GM18951 (cell line): ENCODE measurements at regions not wholly inside any gene's neighbourhood (a gene's known extent, or its start where the extent isn't known, plus 50 kb on each side); places are given as distances from the start of the nearest gene placed in this dataset.
"Not testable (repeated sequence)": the region's sequence is repeated elsewhere in the genome, so short reads cannot be mapped to it uniquely, and the experiment has no call there.

Experiments
- POLR2A ChIP-seq: IDR thresholded peaks from 4 replicates; pipeline ENCODE4 v1.6.1; 2011; ENCODE audit warnings: mild to moderate bottlenecking; ENCODE audit not compliant: insufficient read length, insufficient read depth; ENCODE audit errors: extremely low read depth
- in situ Hi-C: fragments of 300-500 bp; cut with MboI; formaldehyde crosslinking; loops from one replicate; pipeline ENCODE4 v1.12.0; 2022; ENCODE audit warnings: low sequenced_read_pairs, mixed read lengths, inconsistent platforms; ENCODE audit not compliant: unreplicated experiment

GRCh38 chr7:16267953-16268820 lies 153.2 kb downstream of the CRPPA start:
- TF ChIP-seq POLR2A = no peak
- in situ Hi-C loops = no loop called here

DNA sequence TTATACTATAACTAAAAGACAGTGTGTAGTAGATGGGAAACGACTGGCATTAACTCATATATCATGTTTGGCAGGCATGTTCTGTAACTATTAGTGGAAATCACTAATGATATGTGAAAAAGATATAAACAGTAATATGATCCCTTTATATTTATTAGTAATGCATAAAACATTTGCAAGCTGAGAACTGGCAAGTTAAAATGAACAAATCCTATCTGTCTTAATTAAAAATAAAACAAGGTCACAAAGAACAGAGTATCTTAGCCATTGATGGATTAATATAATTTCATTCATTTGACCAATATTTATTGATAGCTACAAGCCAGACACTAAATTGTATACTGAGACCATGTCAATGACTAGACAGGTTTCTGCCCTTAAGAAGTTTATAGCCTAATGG lies 154.5 kb downstream of the CRPPA start:
- TF ChIP-seq POLR2A = no peak
- in situ Hi-C loops = no loop called here

GRCh38 chr7:16266470-16266869 lies 154.9 kb downstream of the CRPPA start:
- in situ Hi-C loops = not testable (repeated sequence)

GRCh38 chr7:16265863-16266458 lies 155.4 kb downstream of the CRPPA start:
- TF ChIP-seq POLR2A = no peak
- in situ Hi-C loops = no loop called here

GRCh38 chr7:16264823-16265804 lies 156.2 kb downstream of the CRPPA start:
- TF ChIP-seq POLR2A = no peak
- in situ Hi-C loops = no loop called here

DNA sequence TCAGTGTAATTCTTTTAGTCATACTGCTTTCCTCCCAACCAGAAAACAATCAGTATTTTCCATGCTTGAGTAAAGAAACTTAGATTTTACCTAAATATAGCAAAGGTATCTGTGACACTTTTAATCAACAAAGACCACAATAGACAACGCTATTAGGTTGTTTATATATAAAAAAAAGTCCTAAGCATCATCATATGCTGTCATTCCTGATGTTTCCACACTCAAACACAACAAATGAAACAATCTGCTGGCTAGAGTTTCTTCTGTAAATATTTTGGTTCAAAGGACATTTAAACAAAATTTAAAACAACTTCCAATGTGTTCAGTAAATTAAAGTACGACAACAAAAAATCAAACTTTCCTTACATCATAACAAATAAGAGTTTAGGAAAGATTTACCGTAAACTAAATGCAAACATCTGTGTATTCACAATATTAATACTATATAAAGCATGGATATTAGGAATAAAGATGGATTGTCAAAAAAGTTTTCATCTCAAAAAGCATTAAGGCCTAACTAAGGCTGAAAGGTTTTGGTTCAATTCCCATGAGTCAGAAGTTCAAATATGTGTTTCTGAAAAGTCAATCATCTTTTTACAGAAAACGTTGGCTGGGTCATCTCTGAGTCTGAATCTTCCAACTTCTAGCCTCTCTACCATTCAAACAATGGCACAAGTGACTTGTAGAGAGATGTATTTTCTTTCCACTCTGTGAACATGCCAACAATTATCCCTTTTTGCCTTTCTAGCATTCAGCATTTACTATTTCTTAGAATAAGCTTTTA lies 157.1 kb downstream of the CRPPA start:
- in situ Hi-C loops = no loop called here
- no peak for TF ChIP-seq POLR2A

DNA sequence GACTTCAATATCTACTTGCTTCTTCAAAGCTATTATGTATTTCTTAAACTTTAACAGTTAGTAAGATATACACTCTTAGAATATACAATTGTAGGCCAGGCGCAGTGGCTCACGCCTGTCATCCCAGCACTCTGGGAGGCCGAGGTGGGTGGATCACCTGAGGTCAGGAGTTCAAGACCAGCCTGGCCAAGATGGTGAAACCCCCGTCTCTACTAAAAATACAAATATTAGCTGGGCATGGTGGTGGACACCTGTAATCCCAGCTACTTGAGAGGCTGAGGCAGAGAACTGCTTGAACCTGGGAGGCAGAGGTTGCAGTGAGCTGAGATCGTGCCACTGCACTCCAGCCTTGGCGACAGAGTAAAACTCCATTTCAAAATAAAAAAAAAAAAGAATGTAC lies 158.0 kb downstream of the CRPPA start:
- in situ Hi-C loops = not testable (repeated sequence)

GRCh38 chr7:16261654-16262053 lies 159.7 kb downstream of the CRPPA start:
- in situ Hi-C loops = no loop called here
- no peak for TF ChIP-seq POLR2A

GRCh38 chr7:16261100-16261499 lies 160.2 kb downstream of the CRPPA start:
- TF ChIP-seq POLR2A = no peak
- in situ Hi-C loops = no loop called here

DNA sequence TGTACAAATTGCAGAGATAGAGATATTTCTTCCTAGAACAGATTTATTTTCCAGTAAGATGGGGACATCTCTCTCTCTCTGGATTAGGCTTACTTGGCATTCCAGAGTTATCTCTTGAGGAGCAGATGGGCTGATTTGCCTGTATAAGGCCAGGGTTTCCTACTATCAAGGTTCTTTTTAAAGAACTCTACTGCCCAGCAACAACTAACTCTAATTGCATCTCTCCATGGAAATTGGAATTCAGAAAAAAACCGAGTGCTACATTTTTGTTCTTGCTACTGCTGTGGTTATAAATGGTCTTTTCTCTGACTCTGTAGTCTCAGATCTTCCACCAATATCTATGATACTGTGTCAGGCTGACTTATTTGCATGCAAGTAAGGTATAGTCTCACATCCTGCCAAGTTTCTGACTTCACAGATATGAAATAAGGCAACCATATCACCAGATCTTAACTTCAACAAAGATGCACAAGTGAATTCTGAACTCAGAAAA lies 161.1 kb downstream of the CRPPA start:
- TF ChIP-seq POLR2A = no peak
- in situ Hi-C loops = no loop called here

DNA sequence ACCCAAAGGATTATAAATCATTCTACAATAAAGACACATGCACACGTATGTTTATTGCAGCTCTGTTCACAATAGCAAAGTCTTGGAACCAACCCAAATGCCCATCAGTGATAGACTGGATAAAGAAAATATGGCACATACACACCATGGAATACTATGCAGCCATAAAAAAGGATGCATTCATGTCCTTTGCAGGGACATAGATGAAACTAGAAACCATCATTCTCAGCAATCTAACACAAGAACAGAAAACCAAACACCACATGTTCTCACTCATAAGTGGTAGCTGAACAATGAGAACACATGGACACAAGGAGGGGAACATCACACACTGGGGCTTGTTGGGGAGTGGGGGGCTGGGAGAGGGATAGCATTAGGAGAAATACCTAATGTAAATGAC lies 164.9 kb downstream of the CRPPA start:
- in situ Hi-C loops = not testable (repeated sequence)

DNA sequence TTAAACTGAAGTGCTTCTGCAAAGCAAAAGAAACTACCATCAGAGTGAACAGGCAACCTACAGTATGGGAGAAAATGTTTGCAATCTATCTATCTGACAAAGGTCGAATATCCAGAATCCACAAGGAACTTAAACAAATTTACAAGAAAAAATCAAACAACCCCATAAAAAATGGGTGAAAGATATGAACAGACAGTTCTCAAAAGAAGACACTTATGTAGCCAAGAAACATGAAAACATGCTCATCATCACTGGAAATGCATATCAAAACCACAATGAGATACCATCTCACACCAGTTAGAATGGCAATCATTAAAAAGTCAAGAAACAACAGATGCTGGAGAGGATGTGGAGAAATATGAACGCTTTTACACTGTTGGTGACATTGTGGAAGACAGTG lies 165.4 kb downstream of the CRPPA start:
- in situ Hi-C loops = not testable (repeated sequence)

DNA sequence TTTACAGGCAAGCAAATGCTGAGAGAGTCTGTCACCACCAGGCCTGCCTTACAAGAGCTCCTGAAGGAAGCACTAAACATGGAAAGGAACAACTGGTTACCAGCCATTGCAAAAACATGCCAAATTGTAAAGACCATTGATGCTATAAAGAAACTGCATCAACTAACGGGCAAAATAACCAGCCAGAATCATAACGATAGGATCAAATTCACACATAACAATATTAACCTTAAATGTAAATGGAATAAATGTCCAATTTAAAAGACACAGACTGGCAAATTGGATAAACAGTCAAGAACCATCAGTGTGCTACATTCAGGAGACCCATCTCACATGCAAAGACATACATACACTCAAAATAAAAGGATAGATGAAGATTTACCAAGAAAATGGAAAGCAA lies 170.7 kb downstream of the CRPPA start:
- in situ Hi-C loops = not testable (repeated sequence)

DNA sequence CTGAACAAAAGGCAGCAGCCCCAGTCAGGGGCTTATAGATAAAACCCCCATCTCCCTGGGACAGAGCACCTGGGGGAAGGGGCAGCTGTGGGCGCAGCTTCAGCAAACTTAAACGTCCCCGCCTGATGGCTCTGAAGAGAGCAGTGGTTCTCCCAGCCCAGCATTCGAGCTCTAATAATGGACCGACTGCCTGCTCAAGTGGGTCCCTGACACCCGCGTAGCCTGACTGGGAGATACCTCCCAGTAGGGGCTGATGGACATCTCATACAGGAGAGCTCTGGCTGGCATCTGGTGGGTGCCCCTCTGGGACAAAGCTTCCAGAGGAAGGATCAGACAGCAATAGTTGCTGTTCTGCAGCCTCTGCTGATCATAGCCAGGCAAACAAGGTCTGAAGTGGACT lies 172.1 kb downstream of the CRPPA start:
- in situ Hi-C loops = not testable (repeated sequence)

DNA sequence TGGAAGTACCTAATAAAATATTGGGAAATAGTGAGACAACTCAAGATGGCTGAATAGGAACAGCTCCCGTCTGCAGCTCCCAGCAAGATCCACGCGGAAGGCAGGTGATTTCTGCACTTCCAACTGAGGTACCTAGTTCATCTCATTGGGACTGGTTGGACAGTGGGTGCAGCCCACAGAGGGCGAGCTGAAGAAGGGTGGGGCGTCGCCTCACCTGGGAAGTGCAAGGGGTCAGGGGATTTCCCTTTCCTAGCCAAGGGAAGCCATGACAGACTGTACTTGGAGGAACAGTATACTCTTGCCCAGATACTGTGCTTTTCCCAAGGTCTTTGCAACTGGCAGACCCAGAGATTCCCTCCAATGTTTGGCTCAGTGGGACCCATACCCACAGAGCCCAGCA lies 172.8 kb downstream of the CRPPA start:
- in situ Hi-C loops = not testable (repeated sequence)
